ENCODE measurements at regions not wholly inside any gene's neighbourhood (a gene's known extent, or its start where the extent isn't known, plus 50 kb on each side); places are given as distances from the start of the nearest gene placed in this dataset.

DNA sequence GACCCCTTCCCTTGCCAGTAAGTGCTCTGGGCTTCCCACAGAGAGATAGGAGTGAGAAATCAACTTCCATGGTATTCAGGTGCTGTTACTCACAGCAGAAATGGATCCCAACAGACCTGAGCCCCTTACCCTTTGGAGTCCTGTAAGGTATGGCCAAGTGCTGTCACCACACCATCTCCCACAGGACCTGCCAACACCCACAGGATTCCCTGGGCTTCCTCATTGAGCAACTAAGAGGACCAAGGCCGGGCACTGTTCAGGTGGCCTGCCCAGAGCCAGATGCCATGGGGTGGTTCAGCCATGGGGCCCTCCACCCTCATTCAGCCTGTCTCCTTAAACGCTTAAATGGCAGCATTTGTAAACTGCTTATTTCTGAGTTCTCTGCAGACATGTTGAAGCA lies 166.2 kb downstream of the TRIM43 start:
- TF ChIP-seq EZH2 (IDR thresholded peaks at IDR 0.05; ENCODE audit: low read depth) = no peak
- TF ChIP-seq, protein P1, sequence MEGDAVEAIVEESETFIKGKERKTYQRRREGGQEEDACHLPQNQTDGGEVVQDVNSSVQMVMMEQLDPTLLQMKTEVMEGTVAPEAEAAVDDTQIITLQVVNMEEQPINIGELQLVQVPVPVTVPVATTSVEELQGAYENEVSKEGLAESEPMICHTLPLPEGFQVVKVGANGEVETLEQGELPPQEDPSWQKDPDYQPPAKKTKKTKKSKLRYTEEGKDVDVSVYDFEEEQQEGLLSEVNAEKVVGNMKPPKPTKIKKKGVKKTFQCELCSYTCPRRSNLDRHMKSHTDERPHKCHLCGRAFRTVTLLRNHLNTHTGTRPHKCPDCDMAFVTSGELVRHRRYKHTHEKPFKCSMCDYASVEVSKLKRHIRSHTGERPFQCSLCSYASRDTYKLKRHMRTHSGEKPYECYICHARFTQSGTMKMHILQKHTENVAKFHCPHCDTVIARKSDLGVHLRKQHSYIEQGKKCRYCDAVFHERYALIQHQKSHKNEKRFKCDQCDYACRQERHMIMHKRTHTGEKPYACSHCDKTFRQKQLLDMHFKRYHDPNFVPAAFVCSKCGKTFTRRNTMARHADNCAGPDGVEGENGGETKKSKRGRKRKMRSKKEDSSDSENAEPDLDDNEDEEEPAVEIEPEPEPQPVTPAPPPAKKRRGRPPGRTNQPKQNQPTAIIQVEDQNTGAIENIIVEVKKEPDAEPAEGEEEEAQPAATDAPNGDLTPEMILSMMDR (conservative IDR thresholded peaks at IDR 0.05) = no peak
